Lung (tissue), 11 donors: ENCODE measurements at regions not wholly inside any gene's neighbourhood (a gene's known extent, or its start where the extent isn't known, plus 50 kb on each side); places are given as distances from the start of the nearest gene placed in this dataset.
A peak's percentile ranks its signal among the peaks of the same experiment; 100 is the strongest.

Experiments used
- ATAC-seq: fragments of 200-7000 bp; cut with Tn5 transposase; one replicate; pipeline ENCODE4 v1.9.1; 2020; ENCODE audit warnings: moderate number of reproducible peaks; ENCODE audit not compliant: insufficient read depth, low FRiP score
- DNase-seq, 3 donors: peaks; one replicate each; pipeline ENCODE4 v3.0.0-alpha.2; 2013 to 2017
- H3K27ac ChIP-seq, 2 donors: one replicate each; pipeline ENCODE4 v1.5.1; 2013; ENCODE audit warnings: mild to moderate bottlenecking in 2 of 2, moderate library complexity in 2 of 2, control low read depth in 1 of 2, inconsistent platforms in 1 of 2, low read depth in 1 of 2, low read length in 1 of 2
- H3K27me3 ChIP-seq, 3 donors: one replicate each; pipeline ENCODE4 v1.5.1; 2013; ENCODE audit warnings: low read length in 2 of 3; ENCODE audit not compliant: control insufficient read depth in 3 of 3, insufficient read depth in 3 of 3
- H3K36me3 ChIP-seq, 4 donors: one replicate each; pipeline ENCODE4 v1.5.1; 2013; ENCODE audit warnings: low read length in 4 of 4, mild to moderate bottlenecking in 1 of 4, moderate library complexity in 1 of 4; ENCODE audit not compliant: control insufficient read depth in 4 of 4, insufficient read depth in 4 of 4
- H3K4me1 ChIP-seq, 5 donors: one replicate each; pipeline ENCODE4 v1.5.1; 2013; ENCODE audit warnings: low read length in 5 of 5, mild to moderate bottlenecking in 2 of 5, moderate library complexity in 1 of 5; ENCODE audit not compliant: control insufficient read depth in 5 of 5, insufficient read depth in 5 of 5
- H3K4me3 ChIP-seq: one replicate; pipeline ENCODE4 v1.5.1; 2013; ENCODE audit warnings: mild to moderate bottlenecking, control low read depth, moderate library complexity
- H3K9ac ChIP-seq, 2 donors: one replicate each; pipeline ENCODE4 v1.5.1; 2013; ENCODE audit warnings: low read length in 2 of 2, control low read depth in 1 of 2; ENCODE audit not compliant: insufficient read depth in 1 of 2
- H3K9me3 ChIP-seq, 4 donors: one replicate each; pipeline ENCODE4 v1.5.1; 2013; ENCODE audit warnings: low read length in 3 of 4, mild to moderate bottlenecking in 1 of 4, moderate library complexity in 1 of 4; ENCODE audit not compliant: control insufficient read depth in 4 of 4, insufficient read depth in 3 of 4
- WGBS, 2 donors: extraction: QIAGEN DNeasy Blood & Tissue Kit; methylation state at CpG; one replicate each; pipeline ENCODE4 v1.1.7; 2013; 5-methylcytosine and 5-hydroxymethylcytosine counted together
- TF ChIP-seq, protein P1 (sequence below): IDR thresholded peaks from 2 replicates; pipeline ENCODE4 v1.5.1; 2012; ENCODE audit warnings: mild to moderate bottlenecking; ENCODE audit errors: control extremely low read depth, extremely low read depth
- donor health status: control.
- donor health status: control.
- donor health status: Bipolar disorder and iron deficiency.
- donor health status: healthy.
- donor health status: DM: yes; HTN: yes; CAD: no.

- Histone ChIP-seq H3K36me3 (no peaks in the 10 kb centered on the region), H3K27ac (no peak overlapping the region), H3K4me3 (no peak overlapping the region), H3K9ac (no peak overlapping the region), H3K4me1 (no peaks in the 10 kb centered on the region), H3K27me3 (no peaks in the 10 kb centered on the region), H3K9me3 (no peaks in the 10 kb centered on the region)
- TF ChIP-seq, protein P1, sequence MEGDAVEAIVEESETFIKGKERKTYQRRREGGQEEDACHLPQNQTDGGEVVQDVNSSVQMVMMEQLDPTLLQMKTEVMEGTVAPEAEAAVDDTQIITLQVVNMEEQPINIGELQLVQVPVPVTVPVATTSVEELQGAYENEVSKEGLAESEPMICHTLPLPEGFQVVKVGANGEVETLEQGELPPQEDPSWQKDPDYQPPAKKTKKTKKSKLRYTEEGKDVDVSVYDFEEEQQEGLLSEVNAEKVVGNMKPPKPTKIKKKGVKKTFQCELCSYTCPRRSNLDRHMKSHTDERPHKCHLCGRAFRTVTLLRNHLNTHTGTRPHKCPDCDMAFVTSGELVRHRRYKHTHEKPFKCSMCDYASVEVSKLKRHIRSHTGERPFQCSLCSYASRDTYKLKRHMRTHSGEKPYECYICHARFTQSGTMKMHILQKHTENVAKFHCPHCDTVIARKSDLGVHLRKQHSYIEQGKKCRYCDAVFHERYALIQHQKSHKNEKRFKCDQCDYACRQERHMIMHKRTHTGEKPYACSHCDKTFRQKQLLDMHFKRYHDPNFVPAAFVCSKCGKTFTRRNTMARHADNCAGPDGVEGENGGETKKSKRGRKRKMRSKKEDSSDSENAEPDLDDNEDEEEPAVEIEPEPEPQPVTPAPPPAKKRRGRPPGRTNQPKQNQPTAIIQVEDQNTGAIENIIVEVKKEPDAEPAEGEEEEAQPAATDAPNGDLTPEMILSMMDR = no peak
- DNase-seq (peak in 1 of 3 donors; percentile 4), ATAC-seq (no peak)
- WGBS, 2 donors = 79 to 86% methylated on average over 5 of the region's 5 CpGs
Measured at GRCh38 chr4:35534962-35535361, 709.4 kb downstream of the ARAP2 start.

GRCh38 chr4:35538807-35539206 lies 705.5 kb downstream of the ARAP2 start:
- TF ChIP-seq, protein P1 = no peak
- WGBS, 2 donors = 74 to 85% methylated on average over 4 of the region's 4 CpGs
- H3K9me3 ChIP-seq = peaks cover 0 to 5% (median 2%) of the 10 kb centered on the region in 4 donors
- no peaks in the 10 kb centered on the region for H3K36me3 ChIP-seq
- no peak overlapping the region for H3K4me3 ChIP-seq
- H3K27me3 ChIP-seq = no peaks in the 10 kb centered on the region
- H3K9ac ChIP-seq = no peak overlapping the region
- ATAC-seq (no peak), DNase-seq (no peak)
- no peaks in the 10 kb centered on the region for H3K4me1 ChIP-seq
- H3K27ac ChIP-seq = no peak overlapping the region

DNA sequence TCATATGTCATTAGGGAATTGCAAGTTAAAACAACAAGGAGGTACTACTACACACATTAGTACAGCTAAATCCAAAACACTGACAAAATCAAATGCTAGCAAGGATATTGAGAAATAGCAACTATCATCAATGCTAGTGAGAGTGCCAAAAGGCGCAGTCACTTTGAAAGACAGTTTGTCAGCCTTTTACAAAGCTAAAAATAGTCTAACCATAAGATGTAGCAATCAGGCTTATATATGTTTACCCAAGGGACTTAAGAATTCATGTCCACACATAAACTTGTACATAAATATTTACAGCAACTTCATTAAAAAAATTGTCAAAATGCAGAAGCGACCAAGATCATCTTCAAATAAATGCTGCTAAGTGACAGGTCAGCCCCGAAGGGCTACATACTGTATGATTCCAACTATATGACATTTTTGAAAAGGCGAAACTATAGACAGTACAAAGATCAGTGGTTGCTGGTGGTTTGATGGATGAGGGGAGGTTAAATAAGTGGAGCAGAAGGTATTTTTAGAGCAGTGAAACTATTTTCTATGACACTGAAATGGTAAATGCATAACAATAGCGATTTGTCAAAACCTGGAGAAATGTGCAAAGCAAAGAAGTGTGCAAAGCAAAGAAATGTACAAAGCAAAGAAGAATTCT lies 704.8 kb downstream of the ARAP2 start:
- ATAC-seq (no peak), DNase-seq (no peak)
- no peak overlapping the region for H3K27ac ChIP-seq
- 79 to 90% methylated on average over 5 of the region's 5 CpGs for WGBS, 2 donors
- no peaks in the 10 kb centered on the region for H3K4me1 ChIP-seq
- TF ChIP-seq, protein P1 = no peak
- no peak overlapping the region for H3K4me3 ChIP-seq
- H3K36me3 ChIP-seq = no peaks in the 10 kb centered on the region
- H3K9me3 ChIP-seq = peaks cover 0 to 5% (median 2%) of the 10 kb centered on the region in 4 donors
- H3K27me3 ChIP-seq = no peaks in the 10 kb centered on the region
- H3K9ac ChIP-seq = no peak overlapping the region
